ENCODE measurements at regions not wholly inside any gene's neighbourhood (a gene's known extent, or its start where the extent isn't known, plus 50 kb on each side); places are given as distances from the start of the nearest gene placed in this dataset.

- H3K27me3 Mint-ChIP-seq: no peaks in the 10 kb centered on the region
- peaks cover 12% of the 10 kb centered on the region for H3K9me3 Mint-ChIP-seq
Observed at GRCh38 chr15:87403973-87404372, 852.6 kb downstream of the NTRK3 start.

GRCh38 chr15:87401973-87402372 is 854.6 kb downstream of the NTRK3 start:
- Mint-ChIP-seq H3K27ac (no peak overlapping the region), H3K4me1 (ENCODE audit: low read depth in 2 of 2) (no peaks in the 10 kb centered on the region), H3K36me3 (no peaks in the 10 kb centered on the region), H3K4me3 (no peak overlapping the region), H3K27me3 (no peaks in the 10 kb centered on the region), H3K9me3 (peaks cover 12% of the 10 kb centered on the region)
- ATAC-seq: no peak
- DNase-seq (ENCODE audit: low spot score): no peak

More at GRCh38 chr15:87403973-87404372, 852.6 kb downstream of the NTRK3 start:
- no peak for DNase-seq (ENCODE audit: low spot score)
- Mint-ChIP-seq H3K27ac (no peak overlapping the region), H3K4me1 (ENCODE audit: low read depth in 2 of 2) (no peaks in the 10 kb centered on the region), H3K36me3 (no peaks in the 10 kb centered on the region), H3K4me3 (no peak overlapping the region)
- no peak for ATAC-seq

DNA sequence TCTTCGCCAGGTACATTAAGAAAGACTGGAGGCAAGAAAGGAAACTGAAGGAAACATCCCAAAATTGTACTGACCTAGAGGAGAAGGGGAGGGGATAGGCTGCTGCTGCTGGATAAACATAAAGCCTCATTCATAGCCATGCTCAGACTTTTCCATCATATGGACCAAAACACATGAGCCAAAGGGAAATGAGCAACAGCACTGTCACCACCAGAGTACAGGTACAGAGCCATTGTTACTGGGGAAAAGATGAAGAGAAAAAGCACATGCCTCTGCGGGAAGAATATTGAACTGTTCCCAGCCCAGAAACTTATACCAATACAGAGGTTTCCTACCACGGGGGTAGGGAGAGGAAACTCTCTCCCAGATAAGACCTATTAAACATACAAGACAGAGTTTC is 861.9 kb downstream of the NTRK3 start:
- ATAC-seq (no peak), DNase-seq (ENCODE audit: low spot score) (no peak)
- Mint-ChIP-seq H3K4me1 (ENCODE audit: low read depth in 2 of 2) (no peaks in the 10 kb centered on the region), H3K27ac (no peak overlapping the region), H3K9me3 (peaks cover 14% of the 10 kb centered on the region), H3K27me3 (no peaks in the 10 kb centered on the region), H3K36me3 (peaks cover 5% of the 10 kb centered on the region), H3K4me3 (no peak overlapping the region)

DNA sequence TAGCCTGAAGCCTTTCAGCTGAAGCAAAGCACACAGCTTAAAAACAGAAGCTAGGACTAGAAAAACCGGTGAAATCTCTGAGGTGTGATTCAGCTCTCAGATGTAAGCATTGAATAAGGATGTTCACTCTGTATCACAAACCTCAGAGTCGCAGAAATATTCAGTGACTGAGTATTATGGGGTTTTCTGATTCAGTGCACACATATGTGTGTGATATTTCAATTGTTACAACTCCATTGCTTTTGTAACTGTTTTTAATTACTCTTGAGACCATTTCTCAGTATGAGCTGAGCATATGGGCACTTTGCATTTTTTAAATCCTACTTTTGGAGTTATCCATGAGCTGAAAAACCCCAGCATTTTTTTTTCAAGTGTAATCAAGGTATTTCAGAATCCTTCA is 868.8 kb downstream of the NTRK3 start:
- no peaks in the 10 kb centered on the region for H3K4me1 Mint-ChIP-seq (ENCODE audit: low read depth in 2 of 2)
- DNase-seq (ENCODE audit: low spot score) (no peak), ATAC-seq (no peak)
- H3K27ac Mint-ChIP-seq: no peak overlapping the region
- H3K9me3 Mint-ChIP-seq: peaks cover 9% of the 10 kb centered on the region
- no peaks in the 10 kb centered on the region for H3K36me3 Mint-ChIP-seq
- H3K4me3 Mint-ChIP-seq: no peak overlapping the region
- no peaks in the 10 kb centered on the region for H3K27me3 Mint-ChIP-seq

- DNase-seq (ENCODE audit: low spot score): no peak
- Mint-ChIP-seq H3K4me1 (ENCODE audit: low read depth in 2 of 2) (no peaks in the 10 kb centered on the region), H3K36me3 (peaks cover 6% of the 10 kb centered on the region), H3K9me3 (peaks cover 15% of the 10 kb centered on the region), H3K27me3 (no peaks in the 10 kb centered on the region), H3K27ac (no peak overlapping the region), H3K4me3 (no peak overlapping the region)
- ATAC-seq: no peak
Observed at GRCh38 chr15:87374339-87374738, 882.2 kb downstream of the NTRK3 start.

- no peaks in the 10 kb centered on the region for H3K4me1 Mint-ChIP-seq (ENCODE audit: low read depth in 2 of 2)
- DNase-seq (ENCODE audit: low spot score): no peak
- no peak overlapping the region for H3K4me3 Mint-ChIP-seq
- no peak overlapping the region for H3K27ac Mint-ChIP-seq
- no peaks in the 10 kb centered on the region for H3K36me3 Mint-ChIP-seq
- peaks cover 20% of the 10 kb centered on the region for H3K9me3 Mint-ChIP-seq
- no peak for ATAC-seq
- no peaks in the 10 kb centered on the region for H3K27me3 Mint-ChIP-seq
Observed at GRCh38 chr15:87369269-87369668, 887.3 kb downstream of the NTRK3 start.

DNA sequence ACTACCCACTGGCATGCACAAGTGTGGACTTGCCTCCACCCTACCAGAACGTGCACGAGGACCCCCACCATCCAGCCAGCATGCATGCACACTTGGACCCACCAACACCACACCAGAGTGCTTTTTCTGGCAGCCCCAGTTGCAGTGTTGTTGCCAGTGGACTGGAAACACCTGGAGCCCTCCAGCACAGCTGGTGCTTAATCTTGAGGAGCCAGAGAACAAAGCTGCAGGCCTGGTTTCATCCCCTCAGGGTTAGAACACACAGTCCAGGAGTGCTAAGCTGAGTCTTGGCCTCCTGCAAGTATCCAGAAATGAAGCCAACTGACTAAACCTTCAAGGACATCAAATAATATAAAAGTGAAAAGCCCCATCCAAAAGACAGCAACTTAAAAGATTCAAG is 888.0 kb downstream of the NTRK3 start:
- Mint-ChIP-seq H3K4me3 (no peak overlapping the region), H3K27me3 (no peaks in the 10 kb centered on the region), H3K9me3 (peaks cover 14% of the 10 kb centered on the region), H3K27ac (no peak overlapping the region), H3K36me3 (no peaks in the 10 kb centered on the region), H3K4me1 (ENCODE audit: low read depth in 2 of 2) (no peaks in the 10 kb centered on the region)
- no peak for DNase-seq (ENCODE audit: low spot score)
- no peak for ATAC-seq

DNA sequence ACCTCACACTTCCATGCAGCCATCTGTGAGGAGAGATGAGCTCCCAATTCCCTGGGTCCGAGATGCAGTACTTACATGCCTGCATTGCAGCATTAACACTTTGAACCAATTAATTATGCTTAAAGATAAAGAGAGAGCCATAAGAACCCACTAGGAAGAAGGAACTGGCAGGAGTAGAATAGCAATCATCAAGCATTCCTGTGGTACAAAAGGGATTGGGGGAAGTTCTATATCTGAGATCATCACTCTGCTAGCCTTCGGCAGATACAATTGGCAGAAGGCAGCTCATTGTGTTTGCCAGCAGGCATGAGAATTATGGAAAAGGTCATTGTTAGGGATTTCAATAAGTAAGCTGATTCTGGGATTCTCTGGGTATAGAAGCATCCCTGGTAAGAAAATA is 891.4 kb downstream of the NTRK3 start:
- H3K4me1 Mint-ChIP-seq (ENCODE audit: low read depth in 2 of 2): no peaks in the 10 kb centered on the region
- H3K36me3 Mint-ChIP-seq: no peaks in the 10 kb centered on the region
- H3K27me3 Mint-ChIP-seq: no peaks in the 10 kb centered on the region
- peaks cover 12% of the 10 kb centered on the region for H3K9me3 Mint-ChIP-seq
- ATAC-seq (no peak), DNase-seq (ENCODE audit: low spot score) (no peak)
- no peak overlapping the region for H3K27ac Mint-ChIP-seq
- no peak overlapping the region for H3K4me3 Mint-ChIP-seq

DNA sequence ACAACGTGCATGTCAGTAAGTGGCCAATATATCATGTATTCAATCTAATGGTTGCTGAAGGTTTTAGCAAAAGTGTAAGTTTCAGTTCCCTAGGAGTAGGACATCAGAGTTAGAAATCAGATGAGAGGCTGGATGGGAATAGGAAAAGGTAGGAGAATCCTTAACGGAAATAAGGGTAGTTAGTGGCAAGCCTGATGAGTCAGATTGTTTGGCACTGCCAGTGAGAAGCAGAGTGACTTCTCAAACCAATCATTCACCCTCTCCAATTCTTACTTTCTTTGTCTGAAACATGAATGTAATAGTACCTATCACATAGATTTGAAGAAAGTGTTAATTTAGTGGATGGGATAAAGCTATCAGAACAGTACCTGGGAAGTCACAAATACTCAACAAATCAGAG is 894.0 kb downstream of the NTRK3 start:
- ATAC-seq (no peak), DNase-seq (ENCODE audit: low spot score) (no peak)
- H3K27me3 Mint-ChIP-seq: no peaks in the 10 kb centered on the region
- H3K4me1 Mint-ChIP-seq (ENCODE audit: low read depth in 2 of 2): no peaks in the 10 kb centered on the region
- H3K27ac Mint-ChIP-seq: no peak overlapping the region
- peaks cover 3% of the 10 kb centered on the region for H3K9me3 Mint-ChIP-seq
- no peaks in the 10 kb centered on the region for H3K36me3 Mint-ChIP-seq
- H3K4me3 Mint-ChIP-seq: no peak overlapping the region

DNA sequence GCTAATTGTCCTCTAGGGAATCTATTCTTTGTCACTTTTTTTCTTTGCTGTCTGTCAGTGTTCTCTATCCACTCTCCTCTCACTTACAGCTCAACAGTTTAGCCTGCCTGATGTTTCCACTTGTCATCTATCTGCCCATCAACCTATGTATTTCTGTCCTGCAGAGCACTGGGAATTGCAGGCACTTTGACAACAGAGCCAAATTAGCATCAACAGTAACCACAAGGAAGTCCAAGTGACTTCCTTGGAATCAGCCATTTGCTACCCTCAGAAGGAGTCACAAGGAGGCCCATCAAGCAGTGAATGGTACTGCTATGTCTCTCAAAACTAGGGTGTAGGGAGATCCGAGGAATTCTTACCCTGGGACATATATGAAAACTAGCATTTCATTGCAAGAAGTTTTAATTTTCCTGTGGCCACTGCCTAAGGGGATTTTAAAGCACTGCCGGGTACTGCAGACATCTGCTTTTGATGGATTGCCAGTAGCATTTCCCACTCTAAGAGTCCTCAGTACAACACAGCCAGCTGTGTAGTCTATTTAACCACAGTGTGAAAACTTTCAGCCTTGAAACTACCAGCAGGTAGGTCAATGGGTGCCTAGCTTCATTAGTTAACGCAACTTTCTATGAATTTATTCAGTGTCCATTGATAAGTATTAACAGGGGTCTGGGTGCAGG is 898.8 kb downstream of the NTRK3 start:
- ATAC-seq (no peak), DNase-seq (ENCODE audit: low spot score) (no peak)
- Mint-ChIP-seq H3K27ac (no peak overlapping the region), H3K4me3 (no peak overlapping the region), H3K9me3 (no peaks in the 10 kb centered on the region), H3K27me3 (no peaks in the 10 kb centered on the region), H3K36me3 (no peaks in the 10 kb centered on the region), H3K4me1 (ENCODE audit: low read depth in 2 of 2) (no peaks in the 10 kb centered on the region)

DNA sequence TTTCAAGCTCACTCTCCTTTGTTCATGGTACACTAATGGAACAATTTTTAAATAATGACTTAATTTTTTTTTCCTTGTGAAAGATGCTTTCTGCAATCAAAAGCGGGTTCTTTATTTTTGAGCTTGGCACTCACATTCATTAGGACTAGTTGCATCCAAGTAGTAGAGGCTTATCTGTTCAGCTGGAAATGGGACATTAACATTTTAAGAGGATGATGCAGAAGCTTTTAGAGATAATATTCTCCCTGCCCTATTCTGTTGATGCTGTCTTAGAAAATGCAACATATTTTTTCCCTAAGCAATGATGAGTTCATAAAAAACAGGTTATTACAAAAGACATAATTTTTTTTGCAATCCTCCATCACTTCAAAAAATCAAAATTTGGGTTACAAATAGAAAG is 900.6 kb downstream of the NTRK3 start:
- no peak for ATAC-seq
- Mint-ChIP-seq H3K27ac (no peak overlapping the region), H3K9me3 (no peaks in the 10 kb centered on the region), H3K27me3 (no peaks in the 10 kb centered on the region), H3K36me3 (no peaks in the 10 kb centered on the region), H3K4me1 (ENCODE audit: low read depth in 2 of 2) (no peaks in the 10 kb centered on the region), H3K4me3 (no peak overlapping the region)
- no peak for DNase-seq (ENCODE audit: low spot score)

GRCh38 chr15:87354661-87355410 is 901.7 kb downstream of the NTRK3 start:
- Mint-ChIP-seq H3K4me3 (no peak overlapping the region), H3K27me3 (no peaks in the 10 kb centered on the region), H3K36me3 (no peaks in the 10 kb centered on the region), H3K9me3 (no peaks in the 10 kb centered on the region), H3K4me1 (ENCODE audit: low read depth in 2 of 2) (no peaks in the 10 kb centered on the region), H3K27ac (no peak overlapping the region)
- DNase-seq (ENCODE audit: low spot score) (no peak), ATAC-seq (no peak)

- no peak for ATAC-seq
- DNase-seq (ENCODE audit: low spot score): no peak
- H3K4me1 Mint-ChIP-seq (ENCODE audit: low read depth in 2 of 2): no peaks in the 10 kb centered on the region
- H3K27me3 Mint-ChIP-seq: no peaks in the 10 kb centered on the region
- H3K4me3 Mint-ChIP-seq: no peak overlapping the region
- no peak overlapping the region for H3K27ac Mint-ChIP-seq
- no peaks in the 10 kb centered on the region for H3K36me3 Mint-ChIP-seq
- peaks cover 5% of the 10 kb centered on the region for H3K9me3 Mint-ChIP-seq
Observed at GRCh38 chr15:87349181-87349580, 907.4 kb downstream of the NTRK3 start.

- Mint-ChIP-seq H3K9me3 (peaks cover 7% of the 10 kb centered on the region), H3K27ac (no peak overlapping the region), H3K36me3 (no peaks in the 10 kb centered on the region), H3K4me1 (ENCODE audit: low read depth in 2 of 2) (no peaks in the 10 kb centered on the region), H3K27me3 (no peaks in the 10 kb centered on the region), H3K4me3 (no peak overlapping the region)
- ATAC-seq (no peak), DNase-seq (ENCODE audit: low spot score) (no peak)
Observed at GRCh38 chr15:87348746-87349145, 907.8 kb downstream of the NTRK3 start.

All from natural killer cell treated with Interleukin-12 subunit alpha and Interleukin-12 subunit beta and Interleukin-15 and Interleukin-18, amount 100 ng/mL, for 72 hours (primary cell).